Natural killer cell (primary cell): ENCODE measurements at regions not wholly inside any gene's neighbourhood (a gene's known extent, or its start where the extent isn't known, plus 50 kb on each side); places are given as distances from the start of the nearest gene placed in this dataset.

ENCODE experiments used
- ATAC-seq, 3 donors: fragments of 150-1000 bp in 2 of 3; fragments of 200-7000 bp in 1 of 3; cut with Tn5 transposase; 1 replicate in 1 of 3; 2 replicates in 2 of 3; pipeline ENCODE4 v1.10.0; 2021; ENCODE audit warnings: mild to moderate bottlenecking in 2 of 3, moderate library complexity in 2 of 3
- DNase-seq, 2 donors: peaks; one replicate each; pipeline versions ENCODE4 v3.0.0 to v3.0.0-alpha.2; 2013 to 2021; ENCODE audit warnings: mixed read lengths in 1 of 2
- H3K27ac ChIP-seq: one replicate; pipeline ENCODE4 v1.5.1; 2013; ENCODE audit warnings: mild to moderate bottlenecking, low read length
- H3K27me3 ChIP-seq: one replicate; pipeline ENCODE4 v1.6.1; 2013; ENCODE audit warnings: low read length; ENCODE audit not compliant: control insufficient read depth, insufficient read depth
- H3K36me3 ChIP-seq: one replicate; pipeline ENCODE4 v1.6.1; 2013; ENCODE audit warnings: low read length; ENCODE audit not compliant: control insufficient read depth, insufficient read depth
- H3K4me1 ChIP-seq: one replicate; pipeline ENCODE4 v1.6.1; 2013; ENCODE audit warnings: low read length; ENCODE audit not compliant: control insufficient read depth, insufficient read depth
- H3K4me3 ChIP-seq: one replicate; pipeline ENCODE4 v1.5.1; 2013; ENCODE audit warnings: low read length
- H3K9me3 ChIP-seq: one replicate; pipeline ENCODE4 v1.6.1; 2013; ENCODE audit warnings: low read length; ENCODE audit not compliant: control insufficient read depth, insufficient read depth
- H3K27ac Mint-ChIP-seq, 2 donors: one replicate each; pipeline ENCODE4 v1.8.0; 2022; ENCODE audit warnings: mild to moderate bottlenecking in 2 of 2, mixed read lengths in 2 of 2, moderate library complexity in 1 of 2
- H3K27me3 Mint-ChIP-seq, 2 donors: one replicate each; pipeline ENCODE4 v1.8.0; 2022; ENCODE audit warnings: low read depth in 2 of 2, mixed read lengths in 2 of 2
- H3K36me3 Mint-ChIP-seq: one replicate; pipeline ENCODE4 v1.8.0; 2022; ENCODE audit warnings: mixed read lengths
- H3K4me1 Mint-ChIP-seq, 2 donors: one replicate each; pipeline ENCODE4 v1.8.0; 2022; ENCODE audit warnings: mixed read lengths in 2 of 2
- H3K4me3 Mint-ChIP-seq: one replicate; pipeline ENCODE4 v1.8.0; 2022; ENCODE audit warnings: mild to moderate bottlenecking, moderate library complexity, mixed read lengths
- H3K9me3 Mint-ChIP-seq, 2 donors: one replicate each; pipeline ENCODE4 v1.8.0; 2022; ENCODE audit warnings: mixed read lengths in 2 of 2
- CTCF ChIP-seq: fragments of 200-600 bp; IDR thresholded peaks from one replicate; pipeline ENCODE4 v1.8.0; 2022; ENCODE audit warnings: antibody characterized with exemption
- WGBS: methylation state at CpG from one replicate; pipeline ENCODE4 v1.1.7; 2013; ENCODE audit warnings: missing lambda C conversion rate; ENCODE audit not compliant: insufficient coverage; 5-methylcytosine and 5-hydroxymethylcytosine counted together
- intact Hi-C: fragments of 100-400 bp; cut with micrococcal nuclease; formaldehyde crosslinking; loops from one replicate; pipeline ENCODE4 v1.14.2; 2022

- intact Hi-C loops, result no loop called here
- no peak overlapping the region for H3K27ac ChIP-seq
These were observed 78.4 kb upstream of the MEX3C start for GRCh38 chr18:51275712-51276476.

GRCh38 chr18:51278045-51278649, 80.7 kb upstream of the MEX3C start:
- peak in 2 of 3 donors; percentile 34 to 57 for ATAC-seq
- Histone ChIP-seq H3K27me3 (no peaks in the 10 kb centered on the region), H3K27ac (no peak overlapping the region), H3K9me3 (no peaks in the 10 kb centered on the region), H3K4me3 (no peak overlapping the region), H3K36me3 (no peaks in the 10 kb centered on the region), H3K4me1 (no peaks in the 10 kb centered on the region)
- H3K36me3 Mint-ChIP-seq, result no peaks in the 10 kb centered on the region
- H3K27me3 Mint-ChIP-seq, result peaks cover 0 to 7% of the 10 kb centered on the region in 2 donors
- DNase-seq, result peak in 1 of 2 donors; percentile 34
- H3K27ac Mint-ChIP-seq, result no peak overlapping the region
- peak; percentile 39 for TF ChIP-seq CTCF
- WGBS, result 82% methylated on average over 3 of the region's 4 CpGs
- no peak overlapping the region for H3K4me3 Mint-ChIP-seq
- intact Hi-C loops, result no loop called here
- peaks cover 0 to 5% of the 10 kb centered on the region in 2 donors for H3K4me1 Mint-ChIP-seq
- no peaks in the 10 kb centered on the region for H3K9me3 Mint-ChIP-seq

More at GRCh38 chr18:51275712-51276476, 78.4 kb upstream of the MEX3C start:
- TF ChIP-seq CTCF, result no peak
- Mint-ChIP-seq H3K36me3 (no peaks in the 10 kb centered on the region), H3K27ac (no peak overlapping the region), H3K4me3 (no peak overlapping the region), H3K9me3 (no peaks in the 10 kb centered on the region), H3K27me3 (peaks cover 0 to 6% of the 10 kb centered on the region in 2 donors), H3K4me1 (peaks cover 0 to 5% of the 10 kb centered on the region in 2 donors)
- H3K4me1 ChIP-seq, result no peaks in the 10 kb centered on the region
- ATAC-seq, result no peak
- H3K27me3 ChIP-seq, result no peaks in the 10 kb centered on the region
- H3K9me3 ChIP-seq, result no peaks in the 10 kb centered on the region
- DNase-seq, result no peak
- no peak overlapping the region for H3K4me3 ChIP-seq
- no peaks in the 10 kb centered on the region for H3K36me3 ChIP-seq
- WGBS, result 70% methylated on average over 3 of the region's 6 CpGs

- Mint-ChIP-seq H3K4me1 (peaks cover 0 to 5% of the 10 kb centered on the region in 2 donors), H3K4me3 (no peak overlapping the region), H3K9me3 (no peaks in the 10 kb centered on the region), H3K36me3 (no peaks in the 10 kb centered on the region), H3K27ac (no peak overlapping the region), H3K27me3 (peaks cover 0 to 7% of the 10 kb centered on the region in 2 donors)
- ATAC-seq, result no peak
- Histone ChIP-seq H3K4me1 (no peaks in the 10 kb centered on the region), H3K27me3 (no peaks in the 10 kb centered on the region), H3K4me3 (no peak overlapping the region), H3K36me3 (no peaks in the 10 kb centered on the region), H3K9me3 (no peaks in the 10 kb centered on the region), H3K27ac (no peak overlapping the region)
- DNase-seq, result no peak
- WGBS, result 92% methylated on average over 2 of the region's 2 CpGs
- no peak for TF ChIP-seq CTCF
- intact Hi-C loops, result no loop called here
These were observed 82.0 kb upstream of the MEX3C start for GRCh38 chr18:51279367-51279984.
